ENCODE measurements at regions not wholly inside any gene's neighbourhood (a gene's known extent, or its start where the extent isn't known, plus 50 kb on each side); places are given as distances from the start of the nearest gene placed in this dataset.

- no peak for DNase-seq
Observed at GRCh38 chr3:132821314-132821713, 99.1 kb upstream of the NPHP3 start.

GRCh38 chr3:132818251-132818650 lies 96.0 kb upstream of the NPHP3 start:
- no peak for DNase-seq

GRCh38 chr3:132817646-132818177 lies 95.5 kb upstream of the NPHP3 start:
- DNase-seq = peak in 1 of 2 experiments; percentile 16

- DNase-seq = no peak
Observed at GRCh38 chr3:132805071-132805470, 82.9 kb upstream of the NPHP3 start.

GRCh38 chr3:132804498-132804897 lies 82.3 kb upstream of the NPHP3 start:
- DNase-seq = no peak

GRCh38 chr3:132803889-132804288 lies 81.7 kb upstream of the NPHP3 start:
- no peak for DNase-seq

- no peak for DNase-seq
Observed at GRCh38 chr3:132800958-132801357, 78.7 kb upstream of the NPHP3 start.

- DNase-seq = no peak
Observed at GRCh38 chr3:132790806-132791205, 68.6 kb upstream of the NPHP3 start.

GRCh38 chr3:132789959-132790358 lies 67.8 kb upstream of the NPHP3 start:
- DNase-seq = no peak

- peak in 1 of 2 experiments; percentile 1 for DNase-seq
Observed at GRCh38 chr3:132788301-132788671, 66.1 kb upstream of the NPHP3 start.

GRCh38 chr3:132787616-132788300 lies 65.5 kb upstream of the NPHP3 start:
- no peak for DNase-seq

- no peak for DNase-seq
Observed at GRCh38 chr3:132786890-132787289, 64.7 kb upstream of the NPHP3 start.

GRCh38 chr3:132785292-132785691 lies 63.1 kb upstream of the NPHP3 start:
- DNase-seq = no peak

- DNase-seq = no peak
Observed at GRCh38 chr3:132784502-132785025, 62.4 kb upstream of the NPHP3 start.

GRCh38 chr3:132783152-132783551 lies 60.9 kb upstream of the NPHP3 start:
- no peak for DNase-seq

- peak; percentile 4 for DNase-seq
Observed at GRCh38 chr3:132781922-132782321, 59.7 kb upstream of the NPHP3 start.

- no peak for DNase-seq
Observed at GRCh38 chr3:132777171-132777570, 55.0 kb upstream of the NPHP3 start.

- no peak for DNase-seq
Observed at GRCh38 chr3:132773071-132773619, 50.9 kb upstream of the NPHP3 start.

GRCh38 chr3:132772252-132772651 lies 50.0 kb upstream of the NPHP3 start:
- no peak for DNase-seq

Data from Kasumi-1 (cell line).